GM18868 (cell line): ENCODE measurements at regions not wholly inside any gene's neighbourhood (a gene's known extent, or its start where the extent isn't known, plus 50 kb on each side); places are given as distances from the start of the nearest gene placed in this dataset.

Experiments used
- ATAC-seq: cut with Tn5 transposase; IDR thresholded peaks from one replicate; pipeline ENCODE4 v1.9.1; 2021; ENCODE audit warnings: mild to moderate bottlenecking, moderate library complexity; ENCODE audit not compliant: unreplicated experiment

DNA sequence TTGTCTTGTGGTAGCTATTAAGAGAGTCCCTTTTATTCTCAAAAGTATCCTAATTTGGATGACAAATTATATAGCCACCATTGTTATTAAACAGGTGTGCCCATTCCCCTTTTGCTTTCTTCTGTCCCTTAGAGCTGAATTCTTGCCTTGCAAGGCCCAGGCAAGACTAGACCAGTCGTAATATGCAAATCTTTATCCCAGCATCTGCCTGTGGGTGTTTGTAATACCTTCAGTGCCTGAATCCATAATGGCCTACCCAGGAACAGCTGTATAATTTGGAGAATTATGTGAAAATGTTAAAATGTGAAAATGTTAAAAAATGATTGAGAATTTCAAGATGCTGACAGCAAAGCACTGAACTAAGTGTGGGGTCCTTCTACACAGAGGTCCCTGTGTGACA lies 403.0 kb upstream of the RBMS3 start:
- ATAC-seq: no peak

DNA sequence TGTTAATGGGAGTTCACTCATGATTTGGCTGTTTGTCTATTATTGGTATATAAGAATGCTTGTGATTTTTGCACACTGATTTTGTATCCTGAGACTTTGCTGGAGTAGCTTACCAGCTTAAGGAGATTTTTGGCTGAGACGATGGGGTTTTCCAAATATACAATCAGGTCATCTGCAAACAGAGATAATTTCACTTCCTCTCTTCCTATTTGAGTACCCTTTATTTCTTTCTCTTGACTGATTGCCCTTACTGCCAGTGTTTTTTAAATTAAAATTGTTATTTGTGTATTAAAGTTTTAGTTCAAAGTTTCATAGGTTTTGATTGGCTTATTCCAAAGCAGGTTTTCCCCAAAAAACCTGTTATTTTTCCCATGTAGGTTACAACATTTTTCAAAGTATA lies 390.5 kb upstream of the RBMS3 start:
- no peak for ATAC-seq

DNA sequence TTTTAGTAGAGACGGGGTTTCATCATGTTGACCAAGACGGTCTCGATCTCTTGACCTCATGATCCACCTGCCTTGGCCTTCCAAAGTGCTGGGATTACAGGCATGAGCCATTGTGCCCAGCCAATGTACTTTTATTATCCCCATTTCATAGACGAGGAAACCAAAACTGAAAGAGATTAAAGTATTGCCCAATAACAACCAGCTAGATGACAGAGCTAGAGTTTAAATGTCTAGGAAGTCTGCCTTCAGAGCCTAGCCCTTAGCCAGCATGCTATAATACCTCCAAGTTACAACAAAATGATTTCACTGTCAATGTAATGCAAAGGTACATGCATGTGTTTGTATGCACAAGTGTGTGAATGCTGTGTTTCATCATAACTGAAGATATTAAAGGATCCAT lies 389.4 kb upstream of the RBMS3 start:
- no peak for ATAC-seq

DNA sequence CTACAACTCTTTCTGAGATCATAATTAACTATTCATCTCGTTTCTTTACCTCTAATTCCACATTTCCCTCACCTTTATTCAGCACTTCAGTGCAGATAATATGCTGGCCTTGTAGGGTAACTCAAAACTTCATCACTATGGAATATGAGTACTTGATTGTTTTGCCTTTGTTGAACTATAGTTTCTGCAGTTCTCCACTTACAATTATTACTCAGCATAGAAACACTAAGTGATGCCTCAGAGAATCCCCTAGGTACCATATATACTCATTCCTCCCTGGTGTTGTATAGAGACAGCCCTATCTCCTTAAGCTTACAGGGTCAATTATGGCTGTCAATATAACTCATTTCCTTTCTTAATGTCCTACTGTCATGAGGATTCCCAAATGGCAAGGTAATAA lies 380.6 kb upstream of the RBMS3 start:
- ATAC-seq: no peak

DNA sequence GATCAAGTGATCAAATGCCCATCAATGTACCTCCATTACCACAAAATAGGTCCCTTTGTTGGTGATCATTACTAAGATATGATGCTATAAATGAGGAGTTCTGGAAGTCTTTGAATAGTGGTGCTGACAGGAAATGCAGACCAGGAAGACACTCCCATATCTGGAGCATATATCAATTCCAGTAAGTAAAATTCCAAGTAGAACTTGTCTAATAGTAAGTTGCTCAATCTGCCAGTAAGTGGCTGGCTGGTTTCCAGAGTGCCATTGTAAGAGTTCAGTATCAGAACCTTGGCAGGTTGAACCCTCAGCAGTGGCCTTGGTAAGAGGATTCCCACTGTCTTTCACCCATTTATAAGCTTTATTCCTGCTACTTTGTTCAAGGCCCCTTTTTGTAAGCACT lies 379.9 kb upstream of the RBMS3 start:
- no peak for ATAC-seq

DNA sequence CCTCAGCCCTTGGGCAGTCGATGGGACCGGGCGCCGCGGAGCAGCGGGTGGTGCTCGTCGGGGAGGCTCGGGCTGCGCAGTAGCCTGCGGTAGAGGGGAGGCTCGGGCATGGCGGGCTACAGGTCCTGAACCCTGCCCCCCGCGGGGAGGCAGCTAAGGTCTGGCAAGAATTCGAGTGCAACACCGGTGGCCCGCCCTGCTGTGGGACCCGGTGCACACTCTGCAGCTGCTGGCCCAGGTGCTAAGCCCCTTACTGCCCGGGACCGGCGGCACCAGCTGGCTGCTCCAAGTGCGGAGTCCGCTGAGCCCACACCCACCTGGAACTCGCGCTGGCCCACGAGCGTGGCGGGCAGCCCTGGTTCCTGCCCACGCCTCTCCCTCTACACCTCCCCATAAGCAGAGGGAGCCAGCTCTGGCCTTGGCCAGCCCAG lies 377.7 kb upstream of the RBMS3 start:
- no peak for ATAC-seq

DNA sequence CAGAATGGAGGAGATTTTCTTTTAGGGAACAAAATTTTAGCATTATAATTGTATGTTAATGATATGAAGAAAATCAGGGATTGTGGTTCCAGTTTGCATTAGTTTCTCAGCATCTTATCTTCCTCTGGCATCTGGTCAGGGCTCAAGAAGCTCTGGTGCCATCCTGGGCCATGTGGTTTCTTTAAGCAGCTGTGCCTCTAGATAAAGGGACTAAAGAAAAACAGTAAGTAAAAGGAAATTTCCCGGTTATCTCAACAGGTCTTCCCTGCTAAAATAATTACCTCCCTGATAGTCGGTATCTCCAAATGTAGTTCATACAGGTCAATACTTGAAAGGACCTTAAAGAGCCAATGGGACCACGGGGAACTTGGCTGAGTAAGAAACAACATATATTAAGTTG lies 375.1 kb upstream of the RBMS3 start:
- ATAC-seq: no peak

DNA sequence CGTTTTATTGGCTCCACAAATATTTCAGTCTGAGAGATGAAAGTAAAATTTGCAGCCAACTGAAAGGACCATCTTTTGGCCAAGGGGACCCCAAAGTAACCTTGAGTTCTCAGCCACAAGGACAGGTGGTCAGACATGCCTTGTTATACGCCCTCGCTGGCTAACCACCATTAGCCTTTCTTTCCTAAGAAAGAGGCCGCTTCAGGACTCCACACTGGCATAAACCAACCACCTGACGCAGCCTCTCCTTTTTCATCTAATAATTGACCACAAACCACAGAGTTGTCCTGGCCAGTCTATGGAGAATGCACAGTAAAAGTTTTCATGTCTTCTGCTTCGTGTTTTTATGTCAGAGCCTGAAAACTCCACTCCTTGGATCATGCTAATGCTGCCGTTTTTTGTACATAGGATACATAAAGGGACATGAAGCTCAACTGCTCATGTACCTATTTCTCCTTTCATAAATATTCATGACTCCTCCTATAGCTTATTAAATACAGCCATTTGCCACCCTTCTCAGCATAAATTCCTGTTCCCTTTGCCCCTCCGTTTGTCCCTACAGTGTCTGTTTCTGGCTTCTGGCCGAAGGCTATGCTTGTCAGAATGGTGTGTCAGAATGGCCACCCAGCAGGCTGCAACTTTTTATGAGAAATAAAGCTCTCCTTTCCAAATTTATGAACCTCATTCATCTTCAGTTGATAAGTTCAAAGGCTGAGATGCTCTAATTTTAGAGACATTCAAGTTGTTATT lies 374.1 kb upstream of the RBMS3 start:
- no peak for ATAC-seq

DNA sequence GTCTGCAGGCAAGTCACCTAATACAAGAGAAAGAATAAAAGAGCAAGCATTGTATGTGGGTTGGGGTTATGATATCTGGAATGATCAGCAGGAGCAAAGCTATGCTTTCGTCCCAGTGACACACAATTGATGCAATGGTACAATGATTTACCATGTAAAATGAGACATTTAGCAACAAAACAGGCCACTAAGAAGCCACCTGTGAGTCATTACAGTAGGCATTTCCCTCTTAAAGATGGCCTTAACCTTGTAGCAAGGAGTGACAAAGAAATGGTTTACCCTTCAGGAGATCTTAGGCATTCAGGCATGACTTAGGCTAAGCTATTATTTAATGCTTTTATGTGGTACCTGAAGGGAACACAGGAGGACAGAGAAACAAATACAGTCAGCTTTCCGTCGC lies 373.3 kb upstream of the RBMS3 start:
- ATAC-seq: no peak

DNA sequence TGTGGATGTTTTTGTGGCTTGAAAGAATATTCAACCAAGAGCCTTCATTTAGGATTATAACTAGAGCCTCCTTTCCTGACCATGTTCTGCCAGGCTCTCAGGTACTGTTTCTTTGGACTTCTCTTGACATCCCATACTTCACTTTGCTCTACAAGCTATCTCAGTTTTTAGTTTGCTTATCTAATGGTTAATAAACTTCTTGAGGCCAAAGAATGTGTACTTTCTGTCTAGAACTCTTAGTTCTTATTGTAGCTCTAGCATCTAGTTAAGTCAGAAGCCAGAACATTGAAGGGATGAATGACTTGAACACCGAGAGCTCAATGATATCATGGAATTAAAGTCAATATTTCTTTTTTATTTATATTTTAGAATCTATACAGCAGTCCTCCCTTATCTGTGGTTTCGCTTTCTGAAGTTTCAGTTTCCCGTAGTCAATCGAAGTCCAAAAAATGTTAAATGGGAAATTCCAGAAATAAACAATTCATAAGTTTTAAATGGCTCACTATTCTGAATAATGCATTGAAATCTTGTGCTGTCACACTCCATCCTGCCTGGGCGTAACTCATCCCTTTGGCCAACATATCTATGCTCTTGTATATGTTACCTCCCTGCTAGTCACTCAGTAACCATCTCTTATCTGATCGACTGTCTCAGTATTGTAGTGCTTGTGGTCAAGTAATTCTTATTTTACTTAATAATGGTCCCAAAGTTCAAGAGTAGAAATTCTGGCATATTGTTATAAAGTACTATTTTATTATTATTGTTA lies 368.6 kb upstream of the RBMS3 start:
- no peak for ATAC-seq

DNA sequence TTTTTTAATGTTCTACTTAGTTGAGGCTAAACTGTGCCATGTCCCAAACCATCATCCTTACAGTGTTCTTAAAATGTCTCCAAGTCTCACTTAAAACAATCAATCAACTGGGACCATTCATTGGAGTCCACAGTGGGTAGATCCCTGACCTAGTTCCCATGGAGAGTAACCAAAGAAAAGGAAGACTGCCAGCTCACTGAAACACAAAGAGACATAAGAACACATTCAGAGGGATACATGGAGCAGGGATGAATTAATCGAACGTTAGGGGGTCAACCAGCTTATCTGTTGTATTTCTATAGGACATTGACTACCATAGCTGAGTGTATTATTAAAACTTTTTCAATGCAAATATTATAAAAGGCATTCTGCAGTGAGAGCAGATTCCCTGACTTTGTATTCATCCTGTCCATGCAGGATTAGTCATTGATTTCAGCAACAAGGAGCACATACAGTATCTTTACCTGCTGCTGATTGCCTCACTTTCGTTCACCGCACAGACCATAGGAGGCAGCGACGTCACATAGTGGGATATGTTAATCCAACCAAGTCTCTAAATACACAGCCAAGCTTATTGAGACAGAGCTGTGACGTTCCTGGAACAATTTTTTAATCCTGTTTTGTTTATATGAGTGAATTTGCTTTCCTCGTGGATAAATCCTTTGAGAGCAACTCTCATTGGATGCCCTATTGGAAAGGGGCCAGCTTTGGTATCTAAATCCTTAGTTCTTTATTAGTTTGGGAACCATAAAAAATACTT lies 364.9 kb upstream of the RBMS3 start:
- ATAC-seq: no peak

DNA sequence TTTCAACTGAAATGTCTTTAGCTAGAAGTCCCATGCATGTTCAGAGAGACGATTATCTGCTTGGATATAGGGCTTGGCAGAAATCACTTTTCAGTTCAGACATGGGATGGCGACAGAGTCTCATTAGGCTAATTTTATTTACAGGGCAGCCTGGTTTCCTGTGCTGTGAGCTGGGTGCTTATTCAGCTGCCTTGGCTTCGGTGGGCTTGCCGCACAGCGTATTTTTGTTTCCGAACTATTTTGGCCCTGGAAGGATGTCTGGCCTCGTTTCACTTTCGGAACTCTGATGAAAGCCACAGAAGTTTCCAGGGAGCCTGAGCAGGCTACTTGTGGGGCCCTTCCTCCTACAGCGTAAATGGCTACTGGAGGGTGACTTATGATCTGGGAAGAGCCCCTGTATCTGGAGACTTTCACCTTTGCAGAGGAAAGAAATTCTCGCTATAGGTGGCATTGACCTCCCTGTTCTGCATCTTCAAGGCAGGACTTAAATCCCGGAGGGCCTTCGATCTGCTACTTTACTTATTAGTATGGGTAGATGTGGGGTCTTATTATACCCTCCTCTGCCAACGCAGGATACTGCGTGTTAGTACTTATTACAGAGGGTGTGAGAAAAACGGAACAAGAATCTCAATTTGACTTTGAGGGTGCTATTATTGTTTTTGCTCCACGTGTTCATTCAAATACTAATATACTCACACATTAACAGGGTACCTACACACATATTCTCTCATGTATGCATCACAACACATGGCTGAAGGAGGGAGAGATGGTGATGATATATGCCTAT lies 364.0 kb upstream of the RBMS3 start:
- peak; percentile 87 for ATAC-seq

DNA sequence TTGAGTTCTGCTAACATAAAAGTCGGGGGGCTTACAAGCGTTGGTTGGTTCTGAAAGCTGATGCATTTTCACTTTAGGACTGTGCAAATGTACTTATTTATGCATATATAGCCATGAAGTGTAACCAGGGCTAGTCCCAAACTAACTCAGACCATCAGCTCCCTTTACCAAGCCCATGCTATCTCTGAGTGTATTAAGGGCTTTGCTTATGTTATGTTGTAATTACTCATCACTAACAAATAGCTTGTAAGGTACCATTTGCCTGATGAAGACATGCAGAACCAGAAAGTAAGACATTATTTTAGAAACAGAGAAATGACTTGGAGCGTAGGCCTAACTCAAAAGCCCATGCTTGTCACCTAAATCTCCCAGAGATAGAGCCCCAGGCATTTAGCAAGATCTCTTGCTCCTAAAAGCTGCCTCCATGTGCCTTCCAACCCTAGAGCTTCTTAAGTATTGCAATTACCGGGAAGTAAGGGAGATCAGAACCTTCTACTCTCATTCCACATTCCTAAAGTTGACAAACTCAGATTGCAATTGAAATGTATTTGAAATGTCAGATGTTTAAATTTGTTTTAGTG lies 362.9 kb upstream of the RBMS3 start:
- ATAC-seq: no peak

DNA sequence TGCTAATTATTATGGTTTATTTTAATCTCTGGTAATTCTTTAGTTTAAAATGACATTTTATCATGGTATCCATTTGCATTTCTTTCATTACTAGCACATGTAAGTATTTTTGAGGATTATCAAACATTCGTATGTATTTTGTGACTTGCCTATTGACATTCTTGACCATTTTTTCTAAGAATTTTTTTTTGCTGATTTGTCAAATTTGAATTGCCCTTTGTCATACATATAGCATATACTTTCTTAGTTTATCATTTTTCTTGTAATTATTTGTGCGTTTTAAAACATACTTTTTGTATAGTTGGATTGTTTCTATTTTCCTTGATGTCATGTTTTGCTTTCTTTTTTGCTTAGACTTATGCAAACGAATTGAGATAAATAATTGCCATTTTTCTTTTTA lies 358.5 kb upstream of the RBMS3 start:
- no peak for ATAC-seq

DNA sequence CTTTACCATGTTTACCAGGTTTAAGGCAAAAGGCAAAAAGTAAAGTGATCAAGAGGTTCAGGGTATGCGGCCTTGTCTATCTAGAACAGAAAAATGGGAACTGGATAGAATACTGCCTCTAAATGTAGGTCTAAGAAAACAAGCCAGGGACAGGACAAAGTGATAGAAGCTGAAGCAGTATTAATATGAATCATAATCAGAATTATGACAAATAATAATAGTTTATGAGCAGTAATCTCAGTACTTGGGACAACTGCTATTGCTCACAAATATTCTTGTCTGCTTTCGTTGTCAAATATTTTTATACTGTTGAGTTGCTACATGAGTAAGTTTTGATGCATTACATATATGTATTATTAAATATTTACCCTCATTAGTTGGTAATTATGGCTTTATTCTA lies 356.9 kb upstream of the RBMS3 start:
- ATAC-seq: peak; percentile 58

DNA sequence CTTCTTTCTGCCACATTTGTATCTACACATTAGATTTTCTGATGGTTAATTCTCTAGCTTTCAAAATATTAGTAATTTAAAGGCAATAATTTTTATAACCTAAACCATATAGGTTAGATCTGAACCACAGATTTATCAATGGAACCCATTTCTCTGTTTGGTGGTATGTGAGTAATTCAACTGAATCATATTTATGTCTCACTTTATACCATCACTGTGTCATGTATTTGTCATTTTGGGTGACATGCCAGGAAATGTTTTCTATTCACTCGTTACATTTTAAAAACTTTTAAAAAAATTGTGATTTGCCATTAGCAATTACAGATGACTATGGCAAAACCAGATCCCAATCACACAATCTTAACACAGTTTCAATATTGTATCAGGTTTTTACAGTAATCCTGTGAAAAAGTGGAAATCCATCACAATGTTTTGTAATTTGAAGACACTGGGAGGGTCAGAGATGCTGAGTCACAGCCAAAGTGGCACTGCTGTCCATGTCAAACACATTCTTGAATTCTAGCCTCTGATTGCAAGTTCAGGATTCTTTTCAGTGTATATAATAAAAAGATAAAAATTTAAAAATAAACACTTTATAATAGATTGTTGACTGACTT lies 356.0 kb upstream of the RBMS3 start:
- no peak for ATAC-seq

DNA sequence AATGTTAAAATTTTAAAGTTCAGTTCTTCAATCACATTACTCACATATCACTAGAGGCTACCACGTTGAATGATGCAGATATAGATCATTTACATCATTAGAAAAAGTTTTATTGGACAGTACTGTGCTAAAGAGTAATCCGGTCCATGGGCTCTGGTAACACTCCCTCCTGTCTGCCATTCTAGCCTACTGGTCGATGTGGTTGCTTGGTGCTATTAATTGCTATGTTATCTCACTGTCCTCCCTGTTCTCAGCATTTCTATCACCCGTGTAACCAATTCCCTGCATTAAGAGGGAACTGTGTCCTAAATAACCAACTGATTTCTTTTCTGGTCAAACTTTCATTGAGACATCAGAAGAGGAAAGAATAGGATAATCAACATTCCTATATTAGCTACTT lies 347.5 kb upstream of the RBMS3 start:
- ATAC-seq: no peak

DNA sequence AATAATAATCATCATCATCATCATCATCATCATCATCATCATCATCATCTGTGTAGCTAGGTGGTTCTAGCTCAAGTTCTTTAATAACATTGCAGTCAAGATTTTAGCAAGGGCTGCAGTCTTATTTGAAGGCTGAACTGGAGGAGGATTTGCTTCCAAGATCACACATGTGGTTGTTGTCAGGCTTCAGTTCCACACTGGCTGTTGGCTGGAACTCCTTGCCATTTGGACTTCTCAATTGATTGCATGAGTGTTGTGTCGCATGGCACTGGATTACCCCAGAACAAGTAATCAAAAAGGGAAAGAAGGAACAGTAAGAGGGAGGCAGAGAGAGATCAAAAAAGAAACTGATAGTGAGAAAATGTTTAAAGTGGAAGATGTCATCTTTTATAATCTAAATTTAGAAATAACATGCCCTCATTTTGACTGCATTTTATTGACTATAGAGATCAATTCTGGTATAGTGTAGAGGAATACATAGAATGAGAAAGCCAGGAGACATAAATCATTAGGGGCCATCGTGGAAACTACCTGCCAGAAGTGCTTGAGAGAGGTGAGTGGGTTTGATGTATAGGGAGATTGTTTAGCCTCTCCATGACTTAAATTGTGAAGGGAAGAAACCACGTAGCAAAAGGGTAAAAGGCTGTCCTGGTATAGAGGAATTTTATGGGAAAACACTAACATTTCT lies 346.6 kb upstream of the RBMS3 start:
- peak; percentile 40 for ATAC-seq

DNA sequence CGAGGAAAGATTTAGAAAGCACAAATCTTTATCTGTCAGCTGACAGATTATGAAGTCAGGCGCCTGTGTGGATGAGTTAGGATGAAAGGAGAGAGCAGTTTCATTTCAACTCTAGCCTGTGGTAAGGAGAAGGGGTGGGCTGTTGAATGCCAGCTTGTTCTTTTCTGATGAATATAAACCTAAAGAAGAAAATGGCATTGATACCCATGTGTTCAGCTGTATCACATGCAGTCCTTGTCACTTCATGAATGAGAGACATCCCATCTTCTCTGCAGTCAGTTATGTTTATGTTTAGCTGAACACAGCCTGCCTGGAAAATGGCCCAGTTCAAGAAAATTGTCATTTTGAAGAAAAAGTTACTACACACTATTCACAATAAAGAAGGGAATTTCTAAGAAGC lies 345.7 kb upstream of the RBMS3 start:
- peak; percentile 45 for ATAC-seq

DNA sequence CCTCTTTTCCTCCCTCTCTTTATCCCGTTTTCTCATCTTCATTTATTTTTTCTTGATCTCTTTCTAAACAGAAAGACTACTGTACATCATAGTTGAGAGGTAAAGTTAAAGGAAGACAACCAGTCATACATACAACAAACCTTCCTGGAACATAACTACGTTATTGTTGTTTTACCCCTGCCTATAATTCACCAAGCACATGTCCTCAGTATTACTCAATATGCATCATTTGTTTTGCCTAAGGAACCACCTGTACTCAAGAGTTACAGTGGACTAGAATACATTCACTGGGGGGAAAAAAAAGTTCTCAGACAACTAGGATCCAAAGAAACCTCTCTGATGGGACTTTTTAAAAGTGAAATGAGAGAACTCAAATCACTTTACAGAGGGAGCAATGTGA lies 344.7 kb upstream of the RBMS3 start:
- ATAC-seq: no peak
